ENCODE measurements at regions not wholly inside any gene's neighbourhood (a gene's known extent, or its start where the extent isn't known, plus 50 kb on each side); places are given as distances from the start of the nearest gene placed in this dataset.

DNA sequence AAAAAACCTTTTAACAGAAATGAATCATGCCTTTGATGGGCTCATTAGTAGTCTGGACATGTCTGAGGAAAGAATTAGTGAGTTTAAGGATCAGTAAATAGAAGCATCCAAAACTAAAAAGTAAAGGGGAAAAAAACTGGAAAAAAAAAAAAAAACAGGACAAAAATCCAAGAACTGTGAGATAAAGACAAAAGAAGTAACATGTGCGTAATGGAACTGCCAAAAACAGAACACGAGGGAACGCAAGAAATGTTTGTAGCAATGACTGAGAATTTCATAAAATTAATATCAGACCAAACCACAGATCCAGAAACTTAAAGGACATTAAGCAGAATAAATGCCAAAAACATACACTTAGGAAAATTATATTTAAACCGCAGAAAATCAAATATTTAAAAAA is 77.4 kb downstream of the MS4A13 start:
- TF ChIP-seq POLR2A (IDR thresholded peaks at IDR 0.05; ENCODE audit: low read depth, low read length) (no peak), POLR2AphosphoS5 (IDR thresholded peaks at IDR 0.05; ENCODE audit: low read depth, low read length) (no peak), POU2F2 (IDR thresholded peaks at IDR 0.05; ENCODE audit: low read depth, low read length) (no peak), TAF1 (IDR thresholded peaks at IDR 0.05; ENCODE audit: low read depth, low read length) (no peak)
